ENCODE measurements at regions not wholly inside any gene's neighbourhood (a gene's known extent, or its start where the extent isn't known, plus 50 kb on each side); places are given as distances from the start of the nearest gene placed in this dataset.

- no peak for ATAC-seq
- TF ChIP-seq, protein P1, sequence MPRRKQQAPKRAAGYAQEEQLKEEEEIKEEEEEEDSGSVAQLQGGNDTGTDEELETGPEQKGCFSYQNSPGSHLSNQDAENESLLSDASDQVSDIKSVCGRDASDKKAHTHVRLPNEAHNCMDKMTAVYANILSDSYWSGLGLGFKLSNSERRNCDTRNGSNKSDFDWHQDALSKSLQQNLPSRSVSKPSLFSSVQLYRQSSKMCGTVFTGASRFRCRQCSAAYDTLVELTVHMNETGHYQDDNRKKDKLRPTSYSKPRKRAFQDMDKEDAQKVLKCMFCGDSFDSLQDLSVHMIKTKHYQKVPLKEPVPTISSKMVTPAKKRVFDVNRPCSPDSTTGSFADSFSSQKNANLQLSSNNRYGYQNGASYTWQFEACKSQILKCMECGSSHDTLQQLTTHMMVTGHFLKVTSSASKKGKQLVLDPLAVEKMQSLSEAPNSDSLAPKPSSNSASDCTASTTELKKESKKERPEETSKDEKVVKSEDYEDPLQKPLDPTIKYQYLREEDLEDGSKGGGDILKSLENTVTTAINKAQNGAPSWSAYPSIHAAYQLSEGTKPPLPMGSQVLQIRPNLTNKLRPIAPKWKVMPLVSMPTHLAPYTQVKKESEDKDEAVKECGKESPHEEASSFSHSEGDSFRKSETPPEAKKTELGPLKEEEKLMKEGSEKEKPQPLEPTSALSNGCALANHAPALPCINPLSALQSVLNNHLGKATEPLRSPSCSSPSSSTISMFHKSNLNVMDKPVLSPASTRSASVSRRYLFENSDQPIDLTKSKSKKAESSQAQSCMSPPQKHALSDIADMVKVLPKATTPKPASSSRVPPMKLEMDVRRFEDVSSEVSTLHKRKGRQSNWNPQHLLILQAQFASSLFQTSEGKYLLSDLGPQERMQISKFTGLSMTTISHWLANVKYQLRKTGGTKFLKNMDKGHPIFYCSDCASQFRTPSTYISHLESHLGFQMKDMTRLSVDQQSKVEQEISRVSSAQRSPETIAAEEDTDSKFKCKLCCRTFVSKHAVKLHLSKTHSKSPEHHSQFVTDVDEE (CRISPR knock-in tag; IDR thresholded peaks at IDR 0.05), result no peak
Measured at GRCh38 chr1:101407505-101408211, 170.8 kb downstream of the S1PR1 start.

DNA sequence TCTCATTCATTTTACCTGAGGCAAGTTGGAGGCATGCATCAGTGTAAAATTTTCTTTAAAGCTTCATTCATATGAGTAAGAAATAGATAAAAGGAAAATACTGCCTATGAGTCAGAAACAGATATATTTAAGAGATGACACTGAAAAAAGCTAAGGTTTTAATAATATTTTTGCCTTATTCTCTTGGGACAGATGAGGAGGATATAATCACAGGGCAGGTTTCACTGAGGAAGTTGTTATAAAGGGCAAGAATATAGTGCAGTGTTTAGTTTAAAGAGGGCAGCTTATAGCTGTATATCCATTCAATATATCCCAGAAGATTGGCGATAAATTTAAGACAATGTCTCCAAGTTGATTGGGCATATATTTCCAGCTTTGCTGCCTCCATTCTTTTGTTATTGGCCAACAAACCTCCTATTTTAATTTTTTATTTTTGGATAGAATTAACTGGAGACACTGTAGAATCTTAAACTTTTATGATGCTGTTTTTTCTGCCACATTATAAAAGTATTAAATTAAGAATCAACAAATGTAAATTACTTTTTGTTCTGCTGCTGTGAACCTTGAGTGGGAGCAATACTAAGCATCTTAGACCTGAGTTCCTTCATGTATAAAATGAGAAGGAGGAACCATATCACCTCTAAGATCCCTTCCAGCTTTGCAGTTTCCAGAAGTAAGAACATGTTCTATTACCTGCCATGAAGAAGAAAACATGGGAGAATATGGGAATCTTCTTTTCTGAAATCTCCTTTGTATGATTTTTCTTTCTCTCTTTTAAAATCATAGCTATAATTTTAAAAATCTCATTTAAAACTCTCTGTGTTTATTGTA, 171.6 kb downstream of the S1PR1 start:
- TF ChIP-seq SNAI2 (CRISPR knock-in tag; IDR thresholded peaks at IDR 0.05), result no peak
- ATAC-seq, result no peak

DNA sequence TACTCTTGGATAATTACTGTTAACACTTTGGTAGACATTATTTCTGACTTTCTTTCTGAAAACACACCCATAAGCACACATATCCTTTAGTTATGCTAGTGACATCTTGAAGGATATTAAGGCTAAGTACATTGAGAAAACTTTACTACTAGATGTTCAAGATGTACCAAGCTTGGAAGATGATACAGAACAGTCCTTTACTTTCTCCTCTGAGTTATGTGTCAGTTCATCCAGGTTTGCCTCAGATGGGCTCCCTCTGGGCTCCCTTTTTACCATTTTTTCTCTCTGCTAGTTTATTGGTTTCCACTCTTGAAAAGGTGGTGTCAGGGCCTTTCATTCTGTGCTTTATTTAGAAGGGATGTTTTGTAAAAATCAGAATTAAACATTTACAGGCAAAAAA, 172.3 kb downstream of the S1PR1 start:
- TF ChIP-seq POU6F1 (CRISPR knock-in tag; IDR thresholded peaks at IDR 0.05; ENCODE audit: borderline replicate concordance, low read depth) (no peak), ARNTL (CRISPR knock-in tag; IDR thresholded peaks at IDR 0.05; ENCODE audit: borderline replicate concordance, low read depth) (no peak)
- ATAC-seq, result no peak

- ATAC-seq, result no peak
- no peak for TF ChIP-seq ISL1 (CRISPR knock-in tag; IDR thresholded peaks at IDR 0.05)
- TF ChIP-seq, protein P2, sequence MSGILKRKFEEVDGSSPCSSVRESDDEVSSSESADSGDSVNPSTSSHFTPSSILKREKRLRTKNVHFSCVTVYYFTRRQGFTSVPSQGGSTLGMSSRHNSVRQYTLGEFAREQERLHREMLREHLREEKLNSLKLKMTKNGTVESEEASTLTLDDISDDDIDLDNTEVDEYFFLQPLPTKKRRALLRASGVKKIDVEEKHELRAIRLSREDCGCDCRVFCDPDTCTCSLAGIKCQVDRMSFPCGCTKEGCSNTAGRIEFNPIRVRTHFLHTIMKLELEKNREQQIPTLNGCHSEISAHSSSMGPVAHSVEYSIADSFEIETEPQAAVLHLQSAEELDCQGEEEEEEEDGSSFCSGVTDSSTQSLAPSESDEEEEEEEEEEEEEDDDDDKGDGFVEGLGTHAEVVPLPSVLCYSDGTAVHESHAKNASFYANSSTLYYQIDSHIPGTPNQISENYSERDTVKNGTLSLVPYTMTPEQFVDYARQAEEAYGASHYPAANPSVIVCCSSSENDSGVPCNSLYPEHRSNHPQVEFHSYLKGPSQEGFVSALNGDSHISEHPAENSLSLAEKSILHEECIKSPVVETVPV (CRISPR knock-in tag; IDR thresholded peaks at IDR 0.05), result no peak
- TF ChIP-seq SNAI2 (CRISPR knock-in tag; IDR thresholded peaks at IDR 0.05), result no peak
- TF ChIP-seq, protein P1 (CRISPR knock-in tag; IDR thresholded peaks at IDR 0.05), result no peak
- no peak for TF ChIP-seq RARB (CRISPR knock-in tag; IDR thresholded peaks at IDR 0.05)
- TF ChIP-seq ZNF565 (CRISPR knock-in tag; conservative IDR thresholded peaks at IDR 0.05; ENCODE audit: low read depth), result no peak
- TF ChIP-seq, protein P3, sequence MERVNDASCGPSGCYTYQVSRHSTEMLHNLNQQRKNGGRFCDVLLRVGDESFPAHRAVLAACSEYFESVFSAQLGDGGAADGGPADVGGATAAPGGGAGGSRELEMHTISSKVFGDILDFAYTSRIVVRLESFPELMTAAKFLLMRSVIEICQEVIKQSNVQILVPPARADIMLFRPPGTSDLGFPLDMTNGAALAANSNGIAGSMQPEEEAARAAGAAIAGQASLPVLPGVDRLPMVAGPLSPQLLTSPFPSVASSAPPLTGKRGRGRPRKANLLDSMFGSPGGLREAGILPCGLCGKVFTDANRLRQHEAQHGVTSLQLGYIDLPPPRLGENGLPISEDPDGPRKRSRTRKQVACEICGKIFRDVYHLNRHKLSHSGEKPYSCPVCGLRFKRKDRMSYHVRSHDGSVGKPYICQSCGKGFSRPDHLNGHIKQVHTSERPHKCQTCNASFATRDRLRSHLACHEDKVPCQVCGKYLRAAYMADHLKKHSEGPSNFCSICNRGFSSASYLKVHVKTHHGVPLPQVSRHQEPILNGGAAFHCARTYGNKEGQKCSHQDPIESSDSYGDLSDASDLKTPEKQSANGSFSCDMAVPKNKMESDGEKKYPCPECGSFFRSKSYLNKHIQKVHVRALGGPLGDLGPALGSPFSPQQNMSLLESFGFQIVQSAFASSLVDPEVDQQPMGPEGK (CRISPR knock-in tag; IDR thresholded peaks at IDR 0.05; ENCODE audit: borderline replicate concordance), result no peak
- no peak for TF ChIP-seq GLIS3 (CRISPR knock-in tag; IDR thresholded peaks at IDR 0.05)
- TF ChIP-seq BACH2 (CRISPR knock-in tag; IDR thresholded peaks at IDR 0.05; ENCODE audit: borderline replicate concordance), result no peak
- TF ChIP-seq TCF4 (CRISPR knock-in tag; IDR thresholded peaks at IDR 0.05; ENCODE audit: borderline replicate concordance), result no peak
- TF ChIP-seq PPARA (CRISPR knock-in tag; IDR thresholded peaks at IDR 0.05; ENCODE audit: borderline replicate concordance), result no peak
- TF ChIP-seq TOX (CRISPR knock-in tag; IDR thresholded peaks at IDR 0.05; ENCODE audit: borderline replicate concordance), result no peak
- no peak for TF ChIP-seq ZC3H10 (CRISPR knock-in tag; IDR thresholded peaks at IDR 0.05)
- no peak for TF ChIP-seq ESRRG (CRISPR knock-in tag; IDR thresholded peaks at IDR 0.05)
- no peak for TF ChIP-seq ARNTL (CRISPR knock-in tag; IDR thresholded peaks at IDR 0.05; ENCODE audit: borderline replicate concordance, low read depth)
- no peak for TF ChIP-seq ZFP3 (CRISPR knock-in tag; IDR thresholded peaks at IDR 0.05)
Measured at GRCh38 chr1:101410048-101410878, 173.4 kb downstream of the S1PR1 start.
